SH-SY5Y (cell line): ENCODE measurements at regions not wholly inside any gene's neighbourhood (a gene's known extent, or its start where the extent isn't known, plus 50 kb on each side); places are given as distances from the start of the nearest gene placed in this dataset.

Source experiments
- GATA2 ChIP-seq: IDR thresholded peaks from 2 replicates; pipeline ENCODE4 v1.6.1; 2011; ENCODE audit warnings: mild to moderate bottlenecking, low read depth, low read length
- GATA3 ChIP-seq: IDR thresholded peaks from 2 replicates; pipeline ENCODE4 v1.6.1; 2011; ENCODE audit warnings: low read depth, mild to moderate bottlenecking, low read length, moderate library complexity

DNA sequence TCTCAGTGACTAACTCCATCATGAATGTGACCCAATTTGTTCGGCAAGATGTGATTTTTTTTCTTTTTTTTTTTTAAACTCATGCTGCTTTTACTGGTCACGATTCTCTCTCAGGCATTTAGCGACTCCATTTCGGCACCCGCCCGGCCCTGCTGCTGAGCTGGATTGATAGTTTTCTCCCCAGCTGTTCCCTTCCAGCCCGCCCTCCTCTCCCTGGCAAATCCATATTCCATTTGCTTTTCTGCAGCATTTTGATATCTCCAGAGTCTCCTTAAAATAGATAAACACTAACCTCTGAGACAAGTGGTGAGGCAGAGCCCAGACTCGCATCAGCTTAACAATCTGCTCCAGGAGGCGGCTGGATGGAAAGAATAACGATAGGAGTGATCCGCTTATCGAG, 55.5 kb upstream of the KATNAL1 start:
- TF ChIP-seq GATA2 (no peak), GATA3 (no peak)
